Transverse colon (tissue), 4 donors: ENCODE measurements at regions not wholly inside any gene's neighbourhood (a gene's known extent, or its start where the extent isn't known, plus 50 kb on each side); places are given as distances from the start of the nearest gene placed in this dataset.
A peak's percentile ranks its signal among the peaks of the same experiment; 100 is the strongest.

Experiments
- DNase-seq: peaks from one replicate; pipeline ENCODE4 v3.0.0-alpha.2; 2019
- H3K27ac ChIP-seq, 4 donors: fragments of 200-600 bp; sonication (generic); 2 replicates each; pipeline ENCODE4 v1.5.1; 2016 to 2018; ENCODE audit warnings: inconsistent platforms in 4 of 4
- H3K27me3 ChIP-seq: fragments of 200-600 bp; sonication (generic); 2 replicates; pipeline ENCODE4 v1.5.1; 2017; ENCODE audit warnings: inconsistent platforms
- H3K36me3 ChIP-seq, 4 donors: fragments of 200-600 bp; sonication (generic); 2 replicates each; pipeline ENCODE4 v1.5.1; 2017 to 2019; ENCODE audit warnings: inconsistent platforms in 4 of 4
- H3K4me1 ChIP-seq, 4 donors: fragments of 200-600 bp; sonication (generic); 2 replicates each; pipeline ENCODE4 v1.5.1; 2017 to 2020; ENCODE audit warnings: inconsistent platforms in 4 of 4
- H3K4me3 ChIP-seq, 4 donors: fragments of 200-600 bp; sonication (generic); 1 replicate in 1 of 4; 2 replicates in 3 of 4; pipeline versions ENCODE4 v1.5.1 to v1.6.1; 2017 to 2019; ENCODE audit warnings: inconsistent platforms in 4 of 4
- H3K9me3 ChIP-seq, 2 donors: fragments of 200-600 bp; sonication (generic); 2 replicates each; pipeline ENCODE4 v1.5.1; 2017 to 2019; ENCODE audit warnings: inconsistent platforms in 2 of 2
- EP300 ChIP-seq: sonication (generic); formaldehyde crosslinking; IDR thresholded peaks from one replicate; pipeline ENCODE4 v1.6.1; 2017; ENCODE audit warnings: antibody characterized with exemption, low read depth
- POLR2A ChIP-seq: fragments of 450-650 bp; IDR thresholded peaks from one replicate; pipeline ENCODE4 v1.6.1; 2016; ENCODE audit warnings: antibody characterized with exemption, mild to moderate bottlenecking, moderate library complexity
- POLR2AphosphoS5 ChIP-seq, 3 donors: sonication (generic); formaldehyde crosslinking; IDR thresholded peaks; one replicate each; pipeline ENCODE4 v1.6.1; 2016; ENCODE audit warnings: antibody characterized with exemption in 3 of 3
- WGBS, 2 donors: methylation state at CpG; one replicate each; pipeline ENCODE4 v1.1.5; 2018; ENCODE audit warnings: low coverage in 1 of 2; 5-methylcytosine and 5-hydroxymethylcytosine counted together
- in situ Hi-C, 4 donors: fragments of 200-750 bp; cut with MboI; loops; one replicate each; pipeline versions ENCODE4 v1.15.0 to v1.15.1; 2017; ENCODE audit warnings: low sequenced_read_pairs in 3 of 4, low pct_ligation_motif_present in 1 of 4, low pct_unique_long_range_greater_than_20kb in 1 of 4
- intact Hi-C: fragments of 100-400 bp; cut with DNase I; formaldehyde crosslinking; loops from one replicate; pipeline ENCODE4 v1.15.1; 2023; ENCODE audit warnings: low total_unique reads
- TF ChIP-seq, protein P1 (sequence below), 5 experiments: fragments of 200-600 bp in 3 of 5; fragments of 450-650 bp in 2 of 5; sonication (generic) in 3 of 5; IDR thresholded peaks; 1 replicate in 2 of 5; 2 replicates in 3 of 5; pipeline ENCODE4 v1.5.1; 2016 to 2017; ENCODE audit warnings: antibody characterized with exemption in 5 of 5, inconsistent platforms in 3 of 5, mild to moderate bottlenecking in 2 of 5, moderate library complexity in 1 of 5

DNA sequence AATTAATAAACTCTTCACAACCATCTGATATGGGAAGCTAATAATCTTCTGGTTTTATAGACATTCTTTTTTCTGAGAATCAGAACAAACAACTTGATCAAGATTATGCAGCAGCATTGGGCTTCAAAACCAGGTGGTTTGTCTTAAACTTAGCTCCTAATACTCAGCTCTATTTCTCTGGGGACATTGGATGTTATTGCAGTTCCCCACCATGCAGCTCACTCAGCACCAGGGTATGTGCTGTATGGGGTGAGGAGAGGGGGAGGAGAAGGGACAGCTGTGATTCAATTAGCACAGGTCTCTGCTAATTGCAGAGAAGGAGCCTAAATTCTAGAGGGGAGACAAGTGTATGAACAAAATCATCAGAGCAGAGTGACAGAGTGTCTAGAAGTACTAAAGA is 210.7 kb upstream of the TNC start:
- no peaks in the 10 kb centered on the region for H3K9me3 ChIP-seq
- no peaks in the 10 kb centered on the region for H3K27me3 ChIP-seq
- no peaks in the 10 kb centered on the region for H3K36me3 ChIP-seq
- in situ Hi-C loops = no loop called here
- no peak for DNase-seq
- H3K4me3 ChIP-seq = no peak overlapping the region
- intact Hi-C loops = no loop called here
- H3K4me1 ChIP-seq = peaks cover 0 to 4% (median 2%) of the 10 kb centered on the region in 4 donors
- TF ChIP-seq POLR2AphosphoS5 (IDR thresholded peaks at IDR 0.05) (no peak), EP300 (no peak), POLR2A (no peak)
- TF ChIP-seq, protein P1, sequence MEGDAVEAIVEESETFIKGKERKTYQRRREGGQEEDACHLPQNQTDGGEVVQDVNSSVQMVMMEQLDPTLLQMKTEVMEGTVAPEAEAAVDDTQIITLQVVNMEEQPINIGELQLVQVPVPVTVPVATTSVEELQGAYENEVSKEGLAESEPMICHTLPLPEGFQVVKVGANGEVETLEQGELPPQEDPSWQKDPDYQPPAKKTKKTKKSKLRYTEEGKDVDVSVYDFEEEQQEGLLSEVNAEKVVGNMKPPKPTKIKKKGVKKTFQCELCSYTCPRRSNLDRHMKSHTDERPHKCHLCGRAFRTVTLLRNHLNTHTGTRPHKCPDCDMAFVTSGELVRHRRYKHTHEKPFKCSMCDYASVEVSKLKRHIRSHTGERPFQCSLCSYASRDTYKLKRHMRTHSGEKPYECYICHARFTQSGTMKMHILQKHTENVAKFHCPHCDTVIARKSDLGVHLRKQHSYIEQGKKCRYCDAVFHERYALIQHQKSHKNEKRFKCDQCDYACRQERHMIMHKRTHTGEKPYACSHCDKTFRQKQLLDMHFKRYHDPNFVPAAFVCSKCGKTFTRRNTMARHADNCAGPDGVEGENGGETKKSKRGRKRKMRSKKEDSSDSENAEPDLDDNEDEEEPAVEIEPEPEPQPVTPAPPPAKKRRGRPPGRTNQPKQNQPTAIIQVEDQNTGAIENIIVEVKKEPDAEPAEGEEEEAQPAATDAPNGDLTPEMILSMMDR (IDR thresholded peaks at IDR 0.05) = no peak
- H3K27ac ChIP-seq = peak overlapping the region in 2 of 4 donors; percentile 52 to 59

DNA sequence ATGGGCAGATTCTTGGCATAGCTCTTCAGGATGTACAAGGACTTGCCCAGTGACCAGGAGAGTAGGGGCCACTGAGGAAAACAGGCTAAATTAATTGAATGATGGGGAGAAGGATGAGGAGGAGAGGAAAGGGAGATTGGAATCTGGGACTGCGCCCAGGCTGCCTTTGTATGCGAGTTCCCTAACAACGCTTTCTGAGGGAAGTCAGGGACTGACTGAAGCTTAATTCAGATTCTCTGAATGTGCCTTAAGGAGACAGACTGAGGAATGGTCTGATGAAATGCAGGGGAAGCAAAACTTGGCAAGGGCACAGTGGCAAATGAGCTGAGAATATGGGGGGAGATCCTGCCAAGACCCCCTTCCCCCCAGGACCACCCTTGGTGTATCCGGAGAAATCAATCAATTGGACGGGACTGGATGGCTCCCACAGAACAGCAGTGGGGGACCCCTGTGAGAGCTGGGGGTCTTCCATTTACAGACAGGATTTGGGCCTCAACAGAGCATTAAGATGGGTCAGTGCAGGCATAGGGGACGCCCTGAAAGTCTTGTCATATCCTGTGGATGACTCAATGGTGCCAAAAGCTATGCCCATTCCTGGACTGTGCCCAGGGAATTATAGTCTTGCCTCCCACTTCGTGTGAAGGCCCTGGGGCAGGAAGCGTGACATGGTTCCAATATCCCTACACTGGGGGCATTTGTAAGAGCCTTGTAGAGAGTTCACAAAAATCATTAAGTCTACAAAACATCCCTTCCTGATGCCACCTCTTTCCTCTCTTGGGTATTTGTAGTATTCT is 215.5 kb upstream of the TNC start:
- intact Hi-C loops = no loop called here
- TF ChIP-seq EP300 = no peak
- no peak for TF ChIP-seq POLR2AphosphoS5 (IDR thresholded peaks at IDR 0.05)
- TF ChIP-seq, protein P1 (IDR thresholded peaks at IDR 0.05) = no peak
- Histone ChIP-seq H3K9me3 (no peaks in the 10 kb centered on the region), H3K27ac (no peak overlapping the region), H3K27me3 (no peaks in the 10 kb centered on the region), H3K4me3 (no peak overlapping the region), H3K36me3 (no peaks in the 10 kb centered on the region), H3K4me1 (no peaks in the 10 kb centered on the region)
- DNase-seq = no peak
- in situ Hi-C loops = no loop called here
- WGBS, 2 donors = 82 to 90% methylated on average over 5 to 8 of the region's 8 CpGs

DNA sequence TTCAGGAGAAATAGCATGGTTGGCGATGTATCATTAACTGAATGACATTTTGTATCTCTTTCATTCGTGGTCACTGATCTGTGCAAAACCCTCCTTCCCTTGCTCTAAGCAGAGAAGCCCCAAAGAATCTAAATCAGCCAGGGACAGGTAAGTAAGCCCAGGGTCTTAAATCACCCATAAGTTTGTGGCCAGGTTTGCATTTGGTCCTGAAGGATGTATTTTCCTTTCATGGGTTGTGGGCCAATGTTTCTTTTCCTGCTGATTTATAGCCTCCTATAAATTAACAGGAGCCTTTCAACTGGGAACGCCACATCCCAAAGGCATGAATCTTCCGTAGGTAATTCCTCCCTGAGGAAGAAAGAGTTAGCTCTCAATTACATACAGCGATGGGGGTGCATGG is 217.5 kb upstream of the TNC start:
- no peak overlapping the region for H3K4me3 ChIP-seq
- no peak for DNase-seq
- no peaks in the 10 kb centered on the region for H3K4me1 ChIP-seq
- no peak overlapping the region for H3K27ac ChIP-seq
- intact Hi-C loops (loop anchor here (5.0 kb wide), 1 partner anchor 278 kb away; no protein-coding TSS in a partner anchor), in situ Hi-C loops (no loop called here)
- no peaks in the 10 kb centered on the region for H3K27me3 ChIP-seq
- no peaks in the 10 kb centered on the region for H3K36me3 ChIP-seq
- no peak for TF ChIP-seq EP300
- TF ChIP-seq, protein P1 (IDR thresholded peaks at IDR 0.05) = no peak
- TF ChIP-seq POLR2A = no peak
- TF ChIP-seq POLR2AphosphoS5 (IDR thresholded peaks at IDR 0.05) = no peak
- 83 to 87% methylated on average over 3 to 5 of the region's 5 CpGs for WGBS, 2 donors
- no peaks in the 10 kb centered on the region for H3K9me3 ChIP-seq

DNA sequence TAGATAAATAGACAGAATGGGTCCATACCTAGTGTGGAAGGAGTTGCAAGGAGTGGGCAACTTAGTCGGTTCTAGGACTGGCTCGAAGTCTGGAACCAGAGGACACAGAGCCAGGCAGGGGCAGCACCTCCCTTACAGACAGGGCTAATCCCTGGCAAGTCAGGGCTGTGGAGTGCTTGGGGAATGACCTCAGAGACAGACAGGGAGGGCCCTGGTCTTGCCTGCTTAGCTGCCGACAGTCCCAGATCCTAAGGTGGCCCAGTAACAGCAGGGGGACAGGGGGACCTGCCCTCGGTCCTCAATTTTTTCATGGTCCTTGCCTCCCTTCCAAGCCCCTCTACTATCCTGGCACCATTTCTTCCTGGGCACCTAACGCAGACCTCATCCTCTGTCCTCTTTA is 222.4 kb upstream of the TNC start:
- Histone ChIP-seq H3K27me3 (no peaks in the 10 kb centered on the region), H3K4me3 (no peak overlapping the region), H3K4me1 (no peaks in the 10 kb centered on the region), H3K27ac (no peak overlapping the region), H3K36me3 (no peaks in the 10 kb centered on the region), H3K9me3 (no peaks in the 10 kb centered on the region)
- 74 to 93% methylated on average over 3 to 5 of the region's 5 CpGs for WGBS, 2 donors
- in situ Hi-C loops (no loop called here), intact Hi-C loops (no loop called here)
- no peak for DNase-seq
- TF ChIP-seq, protein P1 (IDR thresholded peaks at IDR 0.05) = no peak
- no peak for TF ChIP-seq POLR2A
- no peak for TF ChIP-seq POLR2AphosphoS5 (IDR thresholded peaks at IDR 0.05)
- no peak for TF ChIP-seq EP300
